Colonic mucosa (tissue), 4 donors: ENCODE measurements at regions not wholly inside any gene's neighbourhood (a gene's known extent, or its start where the extent isn't known, plus 50 kb on each side); places are given as distances from the start of the nearest gene placed in this dataset.

ENCODE experiments used
- DNase-seq: peaks from one replicate; pipeline ENCODE4 v3.0.0-alpha.2; 2020
- H3K27ac ChIP-seq: fragments of 200-600 bp; one replicate; pipeline ENCODE4 v1.8.0; 2021
- H3K27me3 ChIP-seq: fragments of 200-600 bp; one replicate; pipeline ENCODE4 v1.8.0; 2021
- H3K36me3 ChIP-seq: fragments of 200-600 bp; one replicate; pipeline ENCODE4 v1.8.0; 2021
- H3K4me1 ChIP-seq: fragments of 200-600 bp; one replicate; pipeline ENCODE4 v1.8.0; 2021; ENCODE audit warnings: mild to moderate bottlenecking
- H3K4me3 ChIP-seq: fragments of 200-600 bp; one replicate; pipeline ENCODE4 v1.8.0; 2021
- H3K9ac ChIP-seq, 2 donors: one replicate each; pipeline ENCODE4 v1.7.0; 2013; ENCODE audit warnings: control low read depth in 2 of 2, low read depth in 2 of 2, low read length in 2 of 2
- H3K9me3 ChIP-seq: fragments of 200-600 bp; one replicate; pipeline ENCODE4 v1.8.0; 2021
- intact Hi-C: fragments of 100-400 bp; cut with DNase I; formaldehyde crosslinking; loops from one replicate; pipeline ENCODE4 v1.14.1; 2022
- TF ChIP-seq, protein P1 (sequence below): fragments of 200-600 bp; IDR thresholded peaks from one replicate; pipeline ENCODE4 v1.8.0; 2022; ENCODE audit warnings: antibody characterized with exemption, mild to moderate bottlenecking
- donor health status: healthy.
- donor health status: DM: no; HTN: no; CAD: no.
- donor health status: DM: no; HTN: no; CAD: no.

DNA sequence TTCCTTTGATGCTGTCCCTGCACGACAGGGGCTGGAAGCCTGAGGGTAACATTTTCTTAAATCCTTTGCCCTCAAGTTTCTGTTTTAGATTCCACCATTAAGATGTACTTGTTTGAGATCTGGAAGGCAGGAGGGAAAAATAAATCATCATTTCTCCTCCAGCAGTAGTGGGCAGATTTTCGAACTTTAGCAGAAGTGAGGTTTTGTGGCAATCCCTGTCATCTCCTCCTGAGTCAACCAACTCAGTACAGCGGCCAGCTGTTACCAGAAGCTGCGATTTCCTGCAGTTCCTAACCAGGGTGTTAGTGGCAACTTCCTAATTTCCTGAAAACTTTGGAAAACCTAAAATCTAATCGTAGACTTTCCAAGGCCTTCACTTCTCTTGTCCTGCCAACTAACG lies 517.2 kb upstream of the ACVR2A start:
- H3K27me3 ChIP-seq: no peaks in the 10 kb centered on the region
- no peaks in the 10 kb centered on the region for H3K4me1 ChIP-seq
- TF ChIP-seq, protein P1, sequence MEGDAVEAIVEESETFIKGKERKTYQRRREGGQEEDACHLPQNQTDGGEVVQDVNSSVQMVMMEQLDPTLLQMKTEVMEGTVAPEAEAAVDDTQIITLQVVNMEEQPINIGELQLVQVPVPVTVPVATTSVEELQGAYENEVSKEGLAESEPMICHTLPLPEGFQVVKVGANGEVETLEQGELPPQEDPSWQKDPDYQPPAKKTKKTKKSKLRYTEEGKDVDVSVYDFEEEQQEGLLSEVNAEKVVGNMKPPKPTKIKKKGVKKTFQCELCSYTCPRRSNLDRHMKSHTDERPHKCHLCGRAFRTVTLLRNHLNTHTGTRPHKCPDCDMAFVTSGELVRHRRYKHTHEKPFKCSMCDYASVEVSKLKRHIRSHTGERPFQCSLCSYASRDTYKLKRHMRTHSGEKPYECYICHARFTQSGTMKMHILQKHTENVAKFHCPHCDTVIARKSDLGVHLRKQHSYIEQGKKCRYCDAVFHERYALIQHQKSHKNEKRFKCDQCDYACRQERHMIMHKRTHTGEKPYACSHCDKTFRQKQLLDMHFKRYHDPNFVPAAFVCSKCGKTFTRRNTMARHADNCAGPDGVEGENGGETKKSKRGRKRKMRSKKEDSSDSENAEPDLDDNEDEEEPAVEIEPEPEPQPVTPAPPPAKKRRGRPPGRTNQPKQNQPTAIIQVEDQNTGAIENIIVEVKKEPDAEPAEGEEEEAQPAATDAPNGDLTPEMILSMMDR: no peak
- H3K9me3 ChIP-seq: no peaks in the 10 kb centered on the region
- no peaks in the 10 kb centered on the region for H3K36me3 ChIP-seq
- H3K4me3 ChIP-seq: no peak overlapping the region
- intact Hi-C loops: no loop called here
- no peak for DNase-seq
- H3K27ac ChIP-seq: no peak overlapping the region
- H3K9ac ChIP-seq: no peak overlapping the region

- H3K4me3 ChIP-seq: no peak overlapping the region
- no peak overlapping the region for H3K27ac ChIP-seq
- intact Hi-C loops: no loop called here
- H3K36me3 ChIP-seq: no peaks in the 10 kb centered on the region
- H3K9me3 ChIP-seq: no peaks in the 10 kb centered on the region
- no peak for DNase-seq
- H3K9ac ChIP-seq: no peak overlapping the region
- H3K4me1 ChIP-seq: no peaks in the 10 kb centered on the region
- no peaks in the 10 kb centered on the region for H3K27me3 ChIP-seq
- TF ChIP-seq, protein P1: no peak
Measured at GRCh38 chr2:147325990-147326389, 518.8 kb upstream of the ACVR2A start.

GRCh38 chr2:147320146-147320545 lies 524.7 kb upstream of the ACVR2A start:
- H3K4me1 ChIP-seq: no peaks in the 10 kb centered on the region
- no peak overlapping the region for H3K9ac ChIP-seq
- H3K4me3 ChIP-seq: no peak overlapping the region
- no peaks in the 10 kb centered on the region for H3K36me3 ChIP-seq
- H3K27ac ChIP-seq: no peak overlapping the region
- TF ChIP-seq, protein P1: no peak
- intact Hi-C loops: no loop called here
- no peaks in the 10 kb centered on the region for H3K9me3 ChIP-seq
- no peak for DNase-seq
- H3K27me3 ChIP-seq: no peaks in the 10 kb centered on the region

DNA sequence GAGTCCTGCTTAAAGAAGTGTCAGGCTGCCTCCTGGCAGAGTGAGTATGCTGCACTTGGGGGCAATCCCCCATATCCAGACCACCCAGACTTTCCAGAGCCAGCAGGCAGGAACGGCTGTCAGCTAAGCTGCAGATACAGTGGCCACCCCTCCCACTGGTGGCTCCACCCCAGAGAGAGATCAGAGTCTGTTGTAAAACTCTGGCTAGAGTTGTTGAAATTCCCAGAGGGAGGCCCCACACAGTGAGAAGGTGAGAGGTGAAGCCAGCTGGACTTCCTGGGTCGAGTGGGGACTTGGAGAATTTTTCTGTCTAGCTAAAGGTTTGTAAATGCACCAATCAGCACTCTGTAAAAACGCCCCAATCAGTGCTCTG lies 533.8 kb upstream of the ACVR2A start:
- peak; percentile 18 for DNase-seq
- H3K27me3 ChIP-seq: no peaks in the 10 kb centered on the region

DNA sequence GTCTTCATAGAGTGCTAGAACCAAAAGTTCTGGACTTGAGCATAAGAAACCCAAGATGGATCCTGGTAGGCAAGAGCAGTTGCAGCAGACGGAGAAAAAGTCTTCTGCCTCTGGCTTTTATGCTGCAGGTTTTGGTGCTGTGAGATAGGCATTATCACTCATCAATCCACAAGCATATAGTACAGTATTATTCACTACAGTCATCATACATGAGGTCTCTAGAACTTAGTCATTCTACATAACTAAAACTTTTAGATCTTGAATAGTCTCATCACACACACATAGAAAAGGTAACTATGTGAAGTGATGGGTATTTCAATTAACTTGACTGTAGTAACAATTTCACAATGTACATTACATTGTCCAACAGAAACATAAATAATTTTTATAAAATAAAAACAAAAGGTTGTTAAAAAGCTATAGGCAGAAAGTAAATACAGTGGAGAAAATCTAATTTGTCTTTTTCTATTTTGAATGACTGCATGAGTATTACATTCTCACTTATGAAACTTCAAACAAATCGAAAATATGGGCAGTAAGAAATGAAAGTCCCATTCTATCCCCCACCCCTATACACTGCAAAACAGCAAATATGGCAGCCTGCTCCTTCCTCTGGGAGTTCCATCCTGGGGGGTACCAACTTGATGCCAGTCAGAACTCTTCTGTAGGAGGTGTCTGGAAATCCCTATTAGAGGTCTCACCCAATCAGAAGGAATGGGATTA lies 534.3 kb upstream of the ACVR2A start:
- H3K27me3 ChIP-seq: no peaks in the 10 kb centered on the region
- H3K27ac ChIP-seq: no peak overlapping the region
- intact Hi-C loops: no loop called here
- H3K36me3 ChIP-seq: no peaks in the 10 kb centered on the region
- H3K9ac ChIP-seq: no peak overlapping the region
- TF ChIP-seq, protein P1: no peak
- no peak for DNase-seq
- no peak overlapping the region for H3K4me3 ChIP-seq
- H3K9me3 ChIP-seq: no peaks in the 10 kb centered on the region
- H3K4me1 ChIP-seq: no peaks in the 10 kb centered on the region

More for the DNA sequence above, 533.8 kb upstream of the ACVR2A start:
- Histone ChIP-seq H3K27ac (no peak overlapping the region), H3K4me3 (no peak overlapping the region), H3K9ac (no peak overlapping the region), H3K36me3 (no peaks in the 10 kb centered on the region), H3K4me1 (no peaks in the 10 kb centered on the region), H3K9me3 (no peaks in the 10 kb centered on the region)
- intact Hi-C loops: no loop called here
- TF ChIP-seq, protein P1: no peak
